Right kidney (tissue), 1 donor: ENCODE measurements at regions not wholly inside any gene's neighbourhood (a gene's known extent, or its start where the extent isn't known, plus 50 kb on each side); places are given as distances from the start of the nearest gene placed in this dataset.

Experiments used
- DNase-seq: peaks from one replicate; pipeline ENCODE4 v3.0.0-alpha.2; 2016

DNA sequence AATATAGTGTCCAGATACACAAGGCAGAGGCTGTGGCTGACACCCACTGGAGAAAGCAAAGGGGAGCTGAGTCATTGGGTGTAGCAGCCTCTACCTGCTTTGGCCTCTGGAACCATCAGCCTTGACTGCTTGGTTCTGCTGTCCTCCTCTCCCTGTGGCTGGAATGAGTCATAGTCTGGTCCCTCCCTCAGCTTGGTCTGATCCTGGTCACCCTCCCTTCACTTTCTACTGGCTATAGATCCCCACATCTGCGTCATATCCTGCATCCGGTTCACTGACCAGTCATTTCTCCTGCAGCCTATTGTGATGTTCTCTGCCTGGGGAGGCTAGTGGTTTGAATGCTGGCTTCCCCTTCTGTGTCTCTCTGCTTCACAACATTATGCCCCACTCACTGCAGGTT lies 372.8 kb upstream of the DAB1 start:
- no peak for DNase-seq

DNA sequence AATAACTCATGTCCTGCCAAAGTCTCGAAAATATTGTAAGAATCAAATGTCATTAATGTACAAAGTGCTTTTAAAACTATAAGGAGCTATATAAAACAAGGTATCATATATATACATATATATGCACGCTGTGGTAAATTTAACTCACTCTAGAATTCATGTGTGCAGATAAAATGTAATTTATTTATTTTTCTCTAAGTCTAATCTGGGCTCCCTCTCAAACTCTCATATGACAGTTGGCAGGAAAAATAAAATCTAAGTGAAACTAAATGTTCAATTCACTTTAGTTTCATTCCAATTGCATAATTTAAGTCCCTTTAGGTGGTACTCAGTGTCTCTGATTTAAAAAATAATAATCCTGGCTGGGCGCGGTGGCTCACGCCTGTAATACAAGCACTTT lies 372.0 kb upstream of the DAB1 start:
- DNase-seq: no peak

DNA sequence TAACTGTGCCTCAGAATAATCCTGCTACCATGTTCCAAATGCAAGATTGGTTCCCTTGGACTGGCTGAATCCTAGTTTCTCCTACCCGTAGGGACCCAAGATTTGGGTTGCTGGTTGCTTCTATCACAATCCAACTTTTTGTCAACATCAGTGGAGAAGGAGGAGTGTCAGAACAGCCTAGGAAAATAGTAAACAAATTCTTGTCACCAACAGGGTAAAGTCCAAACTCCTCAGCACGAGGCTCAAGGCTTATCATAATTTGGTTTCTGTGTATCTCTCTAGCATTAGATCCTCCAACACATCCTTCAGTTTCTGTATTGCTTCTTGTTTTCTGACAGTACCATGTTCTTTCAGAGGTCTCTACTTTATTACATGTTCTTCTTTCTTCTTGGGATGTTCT lies 370.2 kb upstream of the DAB1 start:
- DNase-seq: no peak

DNA sequence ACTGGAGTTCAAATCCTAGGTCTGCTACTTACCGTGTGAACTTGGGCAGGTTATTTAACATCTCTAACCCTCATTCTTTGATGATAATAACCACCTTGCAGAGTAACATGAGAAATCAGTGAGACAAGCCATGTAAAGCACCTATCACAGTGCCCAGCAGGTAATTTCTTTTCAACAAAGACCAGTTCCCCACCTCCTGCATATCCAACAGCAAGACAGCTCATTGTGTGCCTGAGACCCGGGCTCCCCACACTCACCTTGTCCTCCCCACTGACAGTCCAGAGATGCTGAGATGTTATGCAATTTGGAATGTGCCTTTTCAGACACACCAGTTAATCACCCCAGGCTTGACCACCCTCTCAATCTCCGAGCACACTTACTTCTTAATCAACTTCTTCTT lies 367.6 kb upstream of the DAB1 start:
- no peak for DNase-seq

DNA sequence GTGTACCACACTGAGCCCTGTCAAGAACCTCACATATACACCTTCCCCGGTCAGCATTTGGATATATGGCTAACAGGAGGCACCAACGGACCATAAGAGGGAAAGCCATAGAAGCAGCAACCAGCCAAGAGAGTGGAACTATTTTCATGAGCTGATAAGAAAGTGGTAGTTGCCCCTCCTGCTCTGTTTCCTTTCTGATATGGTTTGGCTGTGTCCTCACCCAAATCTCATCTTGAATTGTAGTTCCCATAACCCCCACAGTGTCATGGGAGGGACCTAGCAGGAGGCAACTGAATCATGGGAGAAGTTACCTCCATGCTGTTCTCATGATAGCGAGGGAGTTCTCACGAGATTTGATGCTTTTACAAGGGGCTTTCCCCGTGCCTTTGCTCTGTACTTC lies 366.1 kb upstream of the DAB1 start:
- DNase-seq: no peak

DNA sequence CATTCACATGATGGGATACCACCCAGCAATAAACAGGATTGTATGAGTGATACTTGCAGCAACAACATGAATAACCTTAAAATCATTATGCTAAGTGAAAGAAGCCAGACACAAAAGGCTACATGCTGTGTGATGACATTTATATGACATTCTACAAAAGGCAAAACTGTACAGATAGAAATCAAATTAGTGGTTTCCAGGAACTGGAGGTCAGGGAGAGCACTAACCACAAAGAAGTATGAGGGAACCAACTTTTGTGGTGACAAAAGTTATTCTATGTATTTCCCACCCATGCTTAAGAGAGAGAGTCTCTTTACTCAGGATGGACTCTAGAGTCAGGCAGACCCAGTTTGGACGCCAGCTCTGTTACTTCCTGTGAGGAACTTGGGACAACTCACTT lies 364.5 kb upstream of the DAB1 start:
- DNase-seq: no peak

DNA sequence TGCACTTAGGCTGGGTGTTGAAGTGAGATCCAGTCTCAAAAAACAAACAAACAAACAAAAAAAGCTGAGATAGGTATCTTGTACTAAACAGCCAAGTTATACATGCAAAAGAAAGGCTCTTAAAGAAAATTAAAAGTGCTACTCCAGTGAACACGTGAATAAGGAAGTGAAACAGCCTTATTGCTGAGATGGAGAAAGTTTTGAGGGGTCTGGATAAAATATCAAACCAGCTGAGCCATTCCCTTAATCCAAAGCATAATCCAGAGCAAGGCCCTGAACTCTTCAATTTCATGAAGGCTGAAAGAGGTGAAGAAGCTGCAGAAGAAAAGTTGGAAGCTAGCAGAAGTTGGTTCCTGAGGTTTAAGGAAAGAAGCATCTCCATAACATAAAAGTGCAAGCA lies 360.5 kb upstream of the DAB1 start:
- DNase-seq: no peak

DNA sequence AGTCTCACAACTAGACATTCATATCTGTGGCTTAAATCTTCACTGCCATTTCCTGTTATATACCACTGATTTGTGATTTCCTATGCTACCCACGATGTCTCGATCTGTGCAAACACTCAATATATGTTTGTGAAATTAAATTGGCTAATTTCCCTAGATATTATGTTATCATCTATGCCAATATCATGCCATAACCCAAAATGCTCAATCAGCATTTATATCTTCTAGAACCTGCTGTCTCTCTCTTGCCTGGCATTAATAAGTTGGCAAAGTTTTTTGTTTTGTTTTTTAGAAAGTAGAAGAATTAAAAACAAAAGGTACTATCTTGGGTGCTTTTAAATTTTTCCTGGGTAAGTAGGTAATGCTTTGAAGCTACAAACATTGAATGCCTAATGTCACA lies 358.5 kb upstream of the DAB1 start:
- DNase-seq: no peak

DNA sequence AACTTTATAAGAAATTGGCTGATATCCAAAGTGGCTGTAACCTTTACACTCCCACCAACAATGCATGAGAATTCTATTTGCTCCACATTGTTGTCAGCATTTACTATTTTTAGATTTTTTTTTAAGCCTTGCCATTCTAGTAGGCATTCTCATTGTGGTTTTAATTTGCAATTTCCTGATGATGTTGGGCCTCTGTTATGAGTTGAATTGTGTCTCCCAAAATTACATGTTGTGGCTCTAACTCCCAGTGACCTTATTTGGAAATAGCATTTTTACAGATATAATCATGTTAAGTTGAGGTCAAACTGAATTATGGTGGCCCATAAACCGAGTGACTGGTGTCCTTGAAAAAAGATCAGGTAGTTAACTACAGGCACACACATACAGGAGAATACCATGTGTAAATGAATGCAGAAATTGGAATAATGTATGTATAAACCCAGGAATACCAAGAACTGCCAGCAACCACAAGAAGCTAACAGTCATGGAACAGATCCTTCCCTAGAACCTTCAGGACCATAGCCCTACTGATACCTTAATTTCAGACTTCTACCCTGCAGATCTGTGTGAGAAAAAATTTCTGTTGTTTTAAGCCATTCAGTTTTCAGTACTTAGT lies 348.8 kb upstream of the DAB1 start:
- no peak for DNase-seq

DNA sequence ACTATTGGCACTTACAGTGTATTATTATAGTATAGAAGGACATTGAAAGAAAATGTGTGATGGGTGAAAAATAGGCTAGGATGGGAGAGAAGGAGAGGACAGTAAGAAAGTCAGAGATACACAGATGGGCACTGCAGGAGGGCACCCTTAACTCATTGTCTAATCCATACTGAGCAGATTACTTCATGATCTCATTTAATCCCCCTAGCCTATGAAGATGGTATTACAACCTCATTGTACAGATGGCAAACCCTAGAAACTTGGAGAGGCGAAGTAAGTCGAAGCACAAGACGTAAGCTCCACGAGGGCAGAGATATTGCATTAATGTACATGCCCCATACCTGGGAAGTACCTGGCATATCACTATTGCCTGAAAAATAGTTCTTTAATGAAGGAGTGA lies 346.9 kb upstream of the DAB1 start:
- no peak for DNase-seq

DNA sequence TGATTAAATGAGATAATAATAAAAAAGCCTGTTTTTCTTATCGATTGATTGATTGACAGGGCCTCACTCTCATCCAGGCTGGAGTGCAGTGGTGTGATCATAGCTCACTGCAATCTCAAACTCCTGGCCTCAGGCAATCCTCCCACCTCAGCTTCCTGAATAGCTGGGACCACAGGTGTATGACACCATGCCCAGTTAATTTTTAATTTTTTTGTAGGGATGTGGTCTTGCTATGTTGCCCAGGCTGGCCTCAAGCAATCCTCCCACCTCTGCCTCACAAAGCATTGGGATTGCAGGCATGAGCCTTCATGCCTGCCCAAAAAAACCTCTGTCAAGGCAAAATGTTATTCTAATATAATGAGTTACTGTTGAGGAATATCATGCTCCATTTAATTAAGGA lies 346.4 kb upstream of the DAB1 start:
- DNase-seq: no peak

DNA sequence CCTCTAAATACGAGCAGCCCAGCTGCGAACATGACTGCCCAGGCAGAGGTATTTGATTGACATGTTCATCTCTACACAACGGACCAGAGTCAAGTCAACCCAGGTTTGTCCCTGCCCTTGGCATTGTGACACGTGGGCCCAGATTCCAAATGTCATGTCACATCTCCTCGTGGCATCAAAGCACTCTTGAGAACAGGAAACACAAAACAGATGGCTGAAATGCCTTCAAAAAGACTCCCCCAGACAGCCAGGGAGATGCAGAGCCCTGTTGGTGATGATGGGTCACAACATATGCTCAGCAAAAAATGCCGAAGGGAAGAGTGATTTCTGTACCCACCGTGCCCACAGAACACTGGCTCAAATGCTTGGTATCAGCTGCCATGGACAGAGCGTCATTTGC lies 337.8 kb upstream of the DAB1 start:
- DNase-seq: no peak

DNA sequence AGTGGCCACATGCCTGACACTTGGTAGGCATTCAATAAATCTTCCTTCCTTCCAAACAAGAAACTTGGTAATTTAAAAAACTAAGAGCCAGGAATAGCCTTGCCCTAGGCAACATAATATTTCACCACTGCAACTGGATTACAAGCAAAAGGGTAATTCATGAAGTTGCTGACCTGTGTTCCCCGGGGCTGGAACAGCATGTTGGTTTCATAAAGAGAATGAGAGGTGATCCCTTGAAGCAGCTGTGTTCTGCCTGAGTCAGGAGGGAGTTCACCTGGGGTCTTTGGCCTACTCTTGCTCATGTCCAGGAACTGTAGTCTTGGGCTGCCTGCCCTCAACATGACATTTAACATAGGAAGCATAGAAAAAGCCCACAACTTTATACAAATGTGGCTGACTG lies 329.0 kb upstream of the DAB1 start:
- no peak for DNase-seq

DNA sequence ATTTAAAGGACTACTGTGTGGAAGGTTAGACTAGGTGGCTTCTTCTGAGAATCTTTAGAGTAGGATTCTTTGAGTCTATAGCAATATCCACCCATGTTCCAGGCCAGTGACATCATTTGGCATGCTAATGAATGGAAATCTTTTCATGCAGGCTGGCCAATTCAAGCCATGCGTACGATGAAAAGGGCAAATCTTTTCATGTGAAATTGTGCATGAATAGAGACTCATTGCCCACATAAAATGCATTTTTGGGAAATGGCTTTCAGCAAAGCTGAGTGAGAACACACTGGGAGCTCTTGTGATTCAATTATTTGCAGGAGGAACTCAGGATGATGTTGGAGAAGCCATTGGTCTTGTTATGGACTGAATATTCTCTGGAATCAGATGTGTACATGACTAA lies 324.9 kb upstream of the DAB1 start:
- DNase-seq: no peak

DNA sequence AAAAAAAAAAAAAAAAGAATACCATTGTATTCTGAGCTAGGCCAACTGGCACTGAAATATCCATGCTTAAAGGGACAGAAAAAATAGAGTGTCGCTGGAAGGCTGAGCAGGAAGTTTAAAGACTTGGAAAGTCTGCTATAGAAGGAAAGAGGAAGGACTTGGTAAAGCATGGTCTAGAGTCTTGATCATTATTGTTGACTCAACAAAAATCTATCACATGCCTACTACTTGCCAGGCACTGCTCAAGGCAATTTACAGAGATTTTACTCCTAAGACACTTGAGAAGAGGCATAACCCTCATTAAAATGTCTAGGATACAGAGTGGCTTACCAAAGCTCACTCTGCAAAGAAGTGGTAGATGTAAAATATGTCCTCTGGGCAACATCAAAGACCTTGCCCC lies 324.0 kb upstream of the DAB1 start:
- DNase-seq: no peak

DNA sequence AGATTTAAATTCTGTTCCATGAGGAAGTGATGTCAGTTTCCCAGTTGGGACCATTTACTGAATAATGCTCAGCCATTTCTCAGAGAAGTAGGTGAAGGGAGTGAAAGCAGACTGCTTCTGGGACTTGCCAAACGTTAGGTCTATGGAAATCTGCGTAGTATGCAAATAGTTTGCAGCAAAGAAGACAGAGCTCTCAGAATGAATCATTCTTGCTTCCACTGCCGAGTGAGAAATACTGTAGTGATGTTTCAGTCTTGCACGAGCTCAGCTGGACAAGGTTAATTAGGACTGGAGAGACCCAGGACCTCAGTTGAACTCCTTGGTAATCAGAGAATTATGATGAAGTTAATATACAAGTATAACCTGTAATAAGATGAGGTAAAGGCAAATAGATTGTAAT lies 317.7 kb upstream of the DAB1 start:
- no peak for DNase-seq

DNA sequence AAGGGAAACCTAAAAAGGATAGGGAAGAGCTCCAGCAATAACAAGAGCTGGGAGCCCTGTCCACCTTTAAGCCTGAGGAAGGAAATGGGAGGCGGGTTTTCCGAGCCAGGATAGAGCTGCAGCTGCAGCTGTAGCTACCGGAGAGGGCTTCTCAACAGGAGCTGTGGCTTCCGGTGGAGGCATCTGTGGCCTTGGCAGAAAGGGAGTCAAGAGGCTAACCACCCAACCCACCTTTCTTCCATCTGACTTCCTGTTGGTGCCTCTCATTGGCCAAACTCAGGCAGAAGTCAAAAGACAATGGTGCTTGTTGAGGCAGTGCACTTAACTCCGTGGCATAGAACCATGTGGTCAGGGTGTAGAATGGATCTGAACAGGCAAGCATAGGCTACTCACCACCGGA lies 313.1 kb upstream of the DAB1 start:
- no peak for DNase-seq

DNA sequence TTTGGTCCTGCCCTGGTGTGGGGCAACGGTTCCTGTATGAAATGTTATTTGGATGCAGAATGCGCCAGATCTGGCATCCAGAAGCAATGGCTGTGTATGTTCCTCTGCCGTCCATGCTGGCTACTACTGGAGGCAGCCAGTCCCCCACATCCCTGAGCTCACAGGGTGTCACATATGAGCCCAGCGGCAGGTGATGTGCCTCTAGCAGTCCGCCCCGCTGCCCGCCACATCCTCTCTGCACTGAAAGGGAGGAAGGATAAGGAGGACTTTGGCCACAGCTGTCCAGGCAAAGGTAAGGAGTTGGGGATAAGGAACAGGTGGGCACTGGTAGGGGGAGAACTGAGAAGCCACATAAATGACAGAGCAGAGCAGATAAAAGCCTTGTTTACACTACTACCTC lies 305.3 kb upstream of the DAB1 start:
- no peak for DNase-seq

DNA sequence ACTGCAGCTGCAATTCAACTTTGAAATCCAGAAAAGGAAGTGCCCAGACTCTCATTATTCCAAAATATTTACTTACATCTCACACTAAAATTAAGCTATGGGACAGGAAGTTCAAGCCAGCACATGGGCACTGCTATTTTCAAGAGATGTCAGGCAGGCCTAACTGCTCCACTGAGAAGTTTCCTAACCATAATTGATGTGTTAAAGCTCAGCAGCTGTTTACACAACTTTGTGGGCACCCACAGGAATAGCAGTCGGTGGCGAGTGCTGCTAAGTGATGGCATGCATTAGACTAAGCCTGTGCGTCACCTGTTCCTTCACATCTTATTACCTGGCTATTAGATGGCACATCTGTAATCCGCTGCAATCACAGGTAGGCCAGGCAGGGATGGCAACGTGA lies 303.3 kb upstream of the DAB1 start:
- DNase-seq: no peak

DNA sequence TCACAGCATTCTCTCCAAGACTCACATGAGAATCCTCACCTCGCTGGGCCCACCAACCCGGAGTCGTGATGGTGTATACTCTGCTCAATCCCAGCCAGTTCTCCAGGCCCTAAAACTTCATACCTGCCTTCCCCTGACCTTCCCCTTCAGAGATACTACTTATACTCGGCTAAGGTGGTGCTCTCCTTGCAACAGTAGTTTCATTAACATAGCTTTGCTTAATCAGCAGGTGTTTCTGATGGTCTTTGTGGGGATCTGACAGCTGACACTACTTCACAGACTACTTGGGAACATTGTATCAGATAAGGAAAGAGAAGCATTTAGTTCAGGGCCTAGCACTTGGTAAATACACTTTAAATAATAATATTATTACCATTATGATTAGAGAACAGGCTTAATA lies 301.5 kb upstream of the DAB1 start:
- no peak for DNase-seq

DNA sequence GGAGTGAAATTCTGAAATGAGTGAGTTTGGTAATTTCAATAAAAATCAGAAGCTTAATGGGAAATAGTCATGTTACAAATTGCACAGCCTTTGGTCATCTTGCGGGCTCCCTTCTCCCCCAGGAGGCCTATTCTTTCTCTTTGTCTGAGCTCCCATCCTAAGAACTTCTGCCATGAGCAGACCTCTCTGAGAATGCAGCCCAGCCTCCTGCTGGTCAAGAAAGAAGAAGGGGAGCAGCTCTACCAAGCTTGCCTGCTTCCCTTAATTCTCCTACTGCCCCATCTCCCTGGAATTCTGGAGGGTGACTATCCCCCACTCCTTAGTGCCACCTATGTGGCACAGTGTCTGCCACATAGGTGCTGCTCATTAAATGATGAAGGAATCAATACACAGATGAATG lies 300.7 kb upstream of the DAB1 start:
- DNase-seq: no peak

DNA sequence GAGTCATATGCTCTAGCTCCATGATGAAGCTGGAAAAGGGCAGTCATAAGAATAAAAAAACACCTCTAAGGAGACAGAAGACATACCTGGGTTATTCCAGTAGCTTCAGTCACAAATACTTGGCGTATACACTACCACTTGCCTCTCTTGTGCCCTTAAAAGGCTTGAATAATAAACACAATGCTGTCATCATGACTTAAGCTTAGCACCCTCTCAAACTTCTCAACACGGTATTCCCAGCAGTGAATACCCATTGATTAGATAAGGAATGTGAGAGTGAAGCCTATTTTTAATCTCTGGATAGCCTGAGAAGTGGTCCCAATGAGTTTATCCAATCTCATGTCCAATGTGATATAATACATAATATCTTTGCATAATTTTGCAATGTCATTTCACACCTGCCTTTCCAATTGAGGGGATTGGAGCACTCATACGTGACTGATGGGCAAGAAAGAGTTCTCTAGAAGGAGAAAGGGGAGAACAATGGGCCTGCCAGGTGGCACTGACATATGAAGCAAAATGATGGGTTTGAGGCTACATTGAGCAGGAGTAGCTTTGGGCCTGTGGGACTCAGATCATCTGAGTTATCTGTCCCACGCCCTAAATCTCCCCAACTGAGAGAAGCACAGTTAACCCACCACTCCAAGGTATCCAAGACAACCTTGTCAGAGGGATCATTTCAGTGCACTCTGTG lies 298.6 kb upstream of the DAB1 start:
- no peak for DNase-seq

DNA sequence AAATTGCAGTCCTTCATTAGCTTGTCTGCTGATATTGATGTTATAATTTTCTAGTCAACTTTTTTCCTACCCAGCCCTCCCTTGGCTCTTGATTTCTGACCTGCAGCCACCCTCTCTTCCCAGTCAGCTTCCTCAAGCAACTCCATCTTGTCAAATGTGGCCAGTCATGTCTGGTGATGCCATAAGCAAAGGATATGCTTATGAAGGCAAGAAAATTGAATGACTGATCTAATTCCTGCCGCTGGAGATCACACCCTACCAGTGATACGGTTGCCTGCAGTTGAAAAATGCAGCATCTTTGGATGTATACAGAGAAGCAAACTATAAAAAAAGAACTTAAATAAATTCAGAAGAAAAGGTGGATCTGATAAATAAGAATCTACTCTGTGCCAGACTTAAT lies 297.1 kb upstream of the DAB1 start:
- DNase-seq: no peak

DNA sequence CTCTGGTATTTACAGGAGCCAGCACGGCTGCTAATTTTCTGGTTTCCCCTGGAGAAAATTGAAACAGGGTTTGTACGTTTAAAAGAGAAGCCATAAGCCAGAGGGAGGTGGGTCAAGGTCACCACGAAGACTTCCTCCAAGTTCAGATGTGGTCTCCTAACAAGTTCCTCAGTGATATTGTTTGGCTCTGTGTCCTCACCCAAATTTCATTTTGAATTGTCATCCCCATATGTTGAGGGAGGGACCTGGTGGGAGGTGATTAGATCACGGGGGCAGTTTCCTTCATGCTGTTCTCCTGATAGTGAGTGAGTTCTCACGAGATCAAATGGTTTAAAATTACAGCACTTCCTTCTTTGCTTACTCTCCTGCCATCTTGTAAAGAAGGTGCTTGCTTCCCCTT lies 295.4 kb upstream of the DAB1 start:
- no peak for DNase-seq

DNA sequence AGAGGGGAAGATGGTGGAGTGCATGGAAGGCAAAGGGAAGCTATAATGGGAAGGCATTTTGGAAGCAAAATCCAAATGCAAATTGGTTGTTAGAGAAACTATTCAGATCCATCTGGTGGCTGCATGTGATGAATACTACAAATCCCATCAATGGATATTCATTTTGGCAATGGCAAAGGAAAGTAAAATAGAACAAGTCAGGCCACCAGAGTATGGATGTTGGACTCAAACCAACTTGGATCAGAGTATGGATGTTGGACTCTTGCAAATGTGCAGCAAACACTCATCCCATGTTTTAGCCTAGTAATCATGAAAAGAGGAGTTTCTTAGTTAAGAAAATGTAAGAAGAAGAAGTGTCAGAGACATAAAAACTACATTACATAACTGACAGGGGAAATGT lies 289.6 kb upstream of the DAB1 start:
- DNase-seq: no peak
